Panc1 (cell line): ENCODE measurements at regions not wholly inside any gene's neighbourhood (a gene's known extent, or its start where the extent isn't known, plus 50 kb on each side); places are given as distances from the start of the nearest gene placed in this dataset.

Experiments used
- CTCF ChIP-seq: fragments of 450-650 bp; IDR thresholded peaks from 2 replicates; pipeline ENCODE4 v1.5.1; 2017; ENCODE audit warnings: mild to moderate bottlenecking
- POLR2AphosphoS5 ChIP-seq: IDR thresholded peaks from 2 replicates; pipeline ENCODE4 v1.6.1; 2012; ENCODE audit warnings: mild to moderate bottlenecking, low read depth, low read length, moderate library complexity
- SIN3A ChIP-seq: IDR thresholded peaks from 2 replicates; pipeline ENCODE4 v1.6.1; 2012; ENCODE audit warnings: low read depth, mild to moderate bottlenecking, low read length, moderate library complexity, borderline replicate concordance; ENCODE audit not compliant: insufficient read depth

GRCh38 chr13:89806594-89806993, 1540.9 kb upstream of the MIR17HG start:
- TF ChIP-seq CTCF (no peak), SIN3A (no peak), POLR2AphosphoS5 (no peak)
